IMR-90 (cell line): ENCODE measurements at regions not wholly inside any gene's neighbourhood (a gene's known extent, or its start where the extent isn't known, plus 50 kb on each side); places are given as distances from the start of the nearest gene placed in this dataset.

Source experiments
- ATAC-seq: fragments of 200-7000 bp; cut with Tn5 transposase; 2 replicates; pipeline ENCODE4 v1.9.1; 2020; ENCODE audit warnings: low read depth, mild to moderate bottlenecking, moderate library complexity
- BruUV-seq: library from RNA; stranded (reverse); fragments of 400-500 nt; replicated peaks from 2 replicates; lab custom pipeline; 2021; lab: Mats Ljungman, UMichigan
- CTCF ChIA-PET: fragments of 300-600 bp; formaldehyde crosslinking; extraction: SDS; loops from one replicate; lab custom pipeline; 2021; ENCODE audit warnings: antibody characterized with exemption; lab: Yijun Ruan, JAX
- POLR2A ChIA-PET: fragments of 300-600 bp; sonication (Branson Sonifier 250); formaldehyde crosslinking; loops from one replicate; lab custom pipeline; 2022; ENCODE audit warnings: antibody characterized with exemption; ENCODE audit not compliant: unreplicated experiment; lab: Charles Lee
- DNase-seq: peaks from one replicate; pipeline ENCODE4 v3.0.0; 2013
- H2AFZ ChIP-seq: replicated peaks from 2 replicates; pipeline ENCODE3; 2013; ENCODE audit warnings: low read length, mild to moderate bottlenecking; ENCODE audit not compliant: poor library complexity
- H2AK5ac ChIP-seq: 2 replicates; pipeline ENCODE4 v1.6.1; 2013; ENCODE audit warnings: low read depth, low read length, inconsistent platforms
- H2AK9ac ChIP-seq: replicated peaks from 2 replicates; pipeline ENCODE3; 2013; ENCODE audit warnings: mild to moderate bottlenecking, low read depth, low read length, moderate library complexity; ENCODE audit not compliant: poor library complexity
- H2BK120ac ChIP-seq: 2 replicates; pipeline ENCODE4 v1.6.1; 2013; ENCODE audit warnings: low read depth, low read length, inconsistent platforms
- H2BK15ac ChIP-seq: 3 replicates; pipeline ENCODE4 v1.6.1; 2013; ENCODE audit warnings: low read depth, low read length, inconsistent platforms
- H2BK20ac ChIP-seq: 2 replicates; pipeline ENCODE4 v1.6.1; 2013; ENCODE audit warnings: low read depth, mild to moderate bottlenecking, inconsistent platforms, low read length, moderate library complexity
- H2BK5ac ChIP-seq: 2 replicates; pipeline ENCODE4 v1.6.1; 2013; ENCODE audit warnings: mild to moderate bottlenecking, low read depth, low read length, inconsistent platforms; ENCODE audit not compliant: poor library complexity, severe bottlenecking
- H3K14ac ChIP-seq: replicated peaks from 2 replicates; pipeline ENCODE4 v1.6.1; 2013; ENCODE audit warnings: low read depth, low read length, inconsistent platforms
- H3K18ac ChIP-seq: 2 replicates; pipeline ENCODE4 v1.6.1; 2013; ENCODE audit warnings: low read depth, low read length, control low read depth
- H3K23ac ChIP-seq: 2 replicates; pipeline ENCODE4 v1.6.1; 2013; ENCODE audit warnings: low read depth, low read length, inconsistent platforms
- H3K27ac ChIP-seq: 2 replicates; pipeline ENCODE4 v1.5.1; 2013; ENCODE audit warnings: mild to moderate bottlenecking, control low read depth, low read length; ENCODE audit not compliant: insufficient read depth
- H3K27me3 ChIP-seq: 2 replicates; pipeline ENCODE4 v1.6.1; 2013; ENCODE audit warnings: low read length; ENCODE audit not compliant: control insufficient read depth, insufficient read depth
- H3K36me3 ChIP-seq: 2 replicates; pipeline ENCODE4 v1.6.1; 2013; ENCODE audit warnings: low read length, mixed read lengths; ENCODE audit not compliant: control insufficient read depth, insufficient read depth
- H3K4ac ChIP-seq: 2 replicates; pipeline ENCODE4 v1.6.1; 2013; ENCODE audit warnings: low read depth, low read length, inconsistent platforms
- H3K4me1 ChIP-seq: 2 replicates; pipeline ENCODE4 v1.6.1; 2013; ENCODE audit warnings: low read length, mixed read lengths; ENCODE audit not compliant: control insufficient read depth, insufficient read depth
- H3K4me2 ChIP-seq: 2 replicates; pipeline ENCODE4 v1.6.1; 2013; ENCODE audit warnings: low read depth, mild to moderate bottlenecking, control low read depth, low read length, moderate library complexity
- H3K4me3 ChIP-seq: 2 replicates; pipeline ENCODE4 v1.5.1; 2013; ENCODE audit warnings: low read depth, mild to moderate bottlenecking, control low read depth, low read length, moderate library complexity; ENCODE audit not compliant: insufficient read depth
- H3K56ac ChIP-seq: 2 replicates; pipeline ENCODE4 v1.6.1; 2013; ENCODE audit warnings: low read length, inconsistent platforms; ENCODE audit not compliant: insufficient read depth; ENCODE audit errors: extremely low read depth
- H3K79me1 ChIP-seq, 2 experiments: 2 replicates each; pipeline ENCODE4 v1.6.1; 2013; ENCODE audit warnings: low read length in 2 of 2, inconsistent platforms in 1 of 2, low read depth in 1 of 2
- H3K9ac ChIP-seq: 2 replicates; pipeline ENCODE4 v1.6.1; 2013; ENCODE audit warnings: low read depth, low read length, control low read depth
- H3K9me1 ChIP-seq: 2 replicates; pipeline ENCODE4 v1.6.1; 2013; ENCODE audit warnings: low read length, inconsistent platforms; ENCODE audit not compliant: insufficient read depth
- H3K9me3 ChIP-seq: 2 replicates; pipeline ENCODE4 v1.6.1; 2013; ENCODE audit warnings: low read length; ENCODE audit not compliant: control insufficient read depth, insufficient read depth
- H4K20me1 ChIP-seq: 2 replicates; pipeline ENCODE4 v1.6.1; 2013; ENCODE audit warnings: low read length, inconsistent platforms; ENCODE audit not compliant: insufficient read depth
- H4K5ac ChIP-seq: 2 replicates; pipeline ENCODE4 v1.6.1; 2013; ENCODE audit warnings: mild to moderate bottlenecking, low read depth, low read length, control low read depth
- H4K8ac ChIP-seq, 2 experiments: 2 replicates each; pipeline ENCODE4 v1.6.1; 2013; ENCODE audit warnings: low read depth in 2 of 2, low read length in 2 of 2, control low read depth in 1 of 2, inconsistent platforms in 1 of 2
- H4K91ac ChIP-seq: 2 replicates; pipeline ENCODE4 v1.6.1; 2013; ENCODE audit warnings: low read depth, low read length, inconsistent platforms; ENCODE audit not compliant: insufficient read depth
- CEBPB ChIP-seq: IDR thresholded peaks from 2 replicates; pipeline ENCODE4 v1.6.1; 2012; ENCODE audit warnings: low read depth, low read length, improper control_type of control experiment
- NFE2L2 ChIP-seq: fragments of 150-350 bp; IDR thresholded peaks from 2 replicates; pipeline ENCODE4 v1.6.1; 2016; ENCODE audit warnings: low read depth, mild to moderate bottlenecking, low read length
- RCOR1 ChIP-seq: IDR thresholded peaks from 2 replicates; pipeline ENCODE4 v1.6.1; 2012; ENCODE audit warnings: mild to moderate bottlenecking, low read length, improper control_type of control experiment; ENCODE audit not compliant: insufficient replicate concordance
- WGBS, 2 experiments: methylation state at CpG; one replicate each; pipeline versions ENCODE4 v1.1.5 to v1.1.7; 2013; ENCODE audit warnings: missing lambda C conversion rate in 2 of 2; ENCODE audit not compliant: insufficient read length in 1 of 2; ENCODE audit errors: extremely low coverage in 2 of 2; 5-methylcytosine and 5-hydroxymethylcytosine counted together
- dilution Hi-C: fragments of 300-500 bp; cut with HindIII; formaldehyde crosslinking; loops from one replicate; pipeline ENCODE4 v1.14.3; 2018; ENCODE audit warnings: low sequenced_read_pairs; ENCODE audit not compliant: unreplicated experiment
- in situ Hi-C: fragments of 300-500 bp; cut with MboI; formaldehyde crosslinking; loops from 3 replicates; pipeline ENCODE4 v1.14.3; 2019; ENCODE audit warnings: low sequenced_read_pairs, inconsistent platforms, mixed read lengths
- intact Hi-C: fragments of 100-400 bp; cut with micrococcal nuclease; formaldehyde crosslinking; loops from 2 replicates; pipeline ENCODE4 v1.10.0; 2022
- TF ChIP-seq, protein P1 (sequence below): conservative IDR thresholded peaks from 2 replicates; pipeline ENCODE4 v1.5.1; 2012; ENCODE audit warnings: mild to moderate bottlenecking, low read depth, low read length, improper control_type of control experiment
- TF ChIP-seq, protein P2 (sequence below): fragments of 150-350 bp; IDR thresholded peaks from 2 replicates; pipeline ENCODE4 v1.6.1; 2017; ENCODE audit warnings: mild to moderate bottlenecking, antibody characterized with exemption, low read length, low read depth

DNA sequence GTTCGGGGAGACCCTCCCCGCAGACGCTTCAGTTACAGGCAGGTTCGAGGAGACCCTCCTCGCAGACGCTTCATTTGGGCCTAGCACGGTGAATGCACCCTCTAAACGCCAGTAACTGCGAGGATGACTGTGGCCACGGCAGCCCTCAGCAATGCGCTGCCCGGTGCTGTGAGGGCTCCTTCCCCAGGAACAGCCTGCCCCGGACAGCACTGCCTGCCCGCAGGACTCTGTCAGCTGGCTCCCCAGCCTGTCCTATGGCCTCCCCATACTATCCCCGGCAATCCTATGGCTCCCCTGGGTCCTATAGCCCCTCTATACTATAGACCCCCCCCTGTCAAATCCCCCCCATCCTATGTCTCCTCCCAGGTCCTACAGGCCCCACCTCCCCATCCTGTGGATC is 238.9 kb downstream of the RBFOX3 start:
- Histone ChIP-seq H4K8ac (no peak overlapping the region), H4K5ac (no peak overlapping the region), H4K20me1 (no peaks in the 10 kb centered on the region), H2BK15ac (no peak overlapping the region), H3K23ac (no peak overlapping the region), H3K9ac (no peak overlapping the region), H3K27me3 (peaks cover 8% of the 10 kb centered on the region; the same call in 1 of the 2 replicates), H3K9me3 (no peaks in the 10 kb centered on the region), H2AK9ac (no peak overlapping the region), H3K14ac (no peak overlapping the region), H2AK5ac (no peak overlapping the region), H4K91ac (no peak overlapping the region), H3K36me3 (no peaks in the 10 kb centered on the region), H3K4ac (no peak overlapping the region), H3K4me1 (no peaks in the 10 kb centered on the region), H2BK20ac (no peak overlapping the region), H2BK120ac (no peak overlapping the region), H3K56ac (no peak overlapping the region), H3K4me2 (no peak overlapping the region), H3K27ac (no peak overlapping the region), H2BK5ac (no peak overlapping the region), H3K4me3 (no peak overlapping the region), H3K79me1 (no peaks in the 10 kb centered on the region), H3K18ac (no peak overlapping the region), H2AFZ (no peak overlapping the region), H3K9me1 (no peaks in the 10 kb centered on the region)
- ATAC-seq, result no peak
- CTCF ChIA-PET, result no interaction called here
- dilution Hi-C loops (no loop called here), intact Hi-C loops (no loop called here), in situ Hi-C loops (no loop called here)
- TF ChIP-seq, protein P1, sequence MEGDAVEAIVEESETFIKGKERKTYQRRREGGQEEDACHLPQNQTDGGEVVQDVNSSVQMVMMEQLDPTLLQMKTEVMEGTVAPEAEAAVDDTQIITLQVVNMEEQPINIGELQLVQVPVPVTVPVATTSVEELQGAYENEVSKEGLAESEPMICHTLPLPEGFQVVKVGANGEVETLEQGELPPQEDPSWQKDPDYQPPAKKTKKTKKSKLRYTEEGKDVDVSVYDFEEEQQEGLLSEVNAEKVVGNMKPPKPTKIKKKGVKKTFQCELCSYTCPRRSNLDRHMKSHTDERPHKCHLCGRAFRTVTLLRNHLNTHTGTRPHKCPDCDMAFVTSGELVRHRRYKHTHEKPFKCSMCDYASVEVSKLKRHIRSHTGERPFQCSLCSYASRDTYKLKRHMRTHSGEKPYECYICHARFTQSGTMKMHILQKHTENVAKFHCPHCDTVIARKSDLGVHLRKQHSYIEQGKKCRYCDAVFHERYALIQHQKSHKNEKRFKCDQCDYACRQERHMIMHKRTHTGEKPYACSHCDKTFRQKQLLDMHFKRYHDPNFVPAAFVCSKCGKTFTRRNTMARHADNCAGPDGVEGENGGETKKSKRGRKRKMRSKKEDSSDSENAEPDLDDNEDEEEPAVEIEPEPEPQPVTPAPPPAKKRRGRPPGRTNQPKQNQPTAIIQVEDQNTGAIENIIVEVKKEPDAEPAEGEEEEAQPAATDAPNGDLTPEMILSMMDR, result no peak
- no peak for TF ChIP-seq CEBPB
- no peak for TF ChIP-seq NFE2L2
- TF ChIP-seq, protein P2, sequence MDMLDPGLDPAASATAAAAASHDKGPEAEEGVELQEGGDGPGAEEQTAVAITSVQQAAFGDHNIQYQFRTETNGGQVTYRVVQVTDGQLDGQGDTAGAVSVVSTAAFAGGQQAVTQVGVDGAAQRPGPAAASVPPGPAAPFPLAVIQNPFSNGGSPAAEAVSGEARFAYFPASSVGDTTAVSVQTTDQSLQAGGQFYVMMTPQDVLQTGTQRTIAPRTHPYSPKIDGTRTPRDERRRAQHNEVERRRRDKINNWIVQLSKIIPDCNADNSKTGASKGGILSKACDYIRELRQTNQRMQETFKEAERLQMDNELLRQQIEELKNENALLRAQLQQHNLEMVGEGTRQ, result no peak
- TF ChIP-seq RCOR1, result no peak
- POLR2A ChIA-PET, result no interaction called here
- WGBS, 2 experiments, result 47% methylated on average over 14 of the region's 15 CpGs; no CpG with 5 or more reads in 1 of the 2 experiments
- BruUV-seq, result no TSS peak
- DNase-seq, result no peak
